Ovary (tissue), 3 donors: ENCODE measurements at regions not wholly inside any gene's neighbourhood (a gene's known extent, or its start where the extent isn't known, plus 50 kb on each side); places are given as distances from the start of the nearest gene placed in this dataset.

Experiments used
- CTCF ChIP-seq, 3 donors: fragments of 450-650 bp in 2 of 3; fragments of 200-600 bp in 1 of 3; IDR thresholded peaks; one replicate each; pipeline versions ENCODE4 v1.5.1 to v1.8.0; 2016 to 2022; ENCODE audit warnings: antibody characterized with exemption in 3 of 3, mild to moderate bottlenecking in 1 of 3
- EP300 ChIP-seq: sonication (generic); formaldehyde crosslinking; IDR thresholded peaks from one replicate; pipeline ENCODE4 v1.6.1; 2017; ENCODE audit warnings: antibody characterized with exemption
- POLR2A ChIP-seq: fragments of 450-650 bp; IDR thresholded peaks from one replicate; pipeline ENCODE4 v1.6.1; 2017; ENCODE audit warnings: antibody characterized with exemption, mild to moderate bottlenecking, moderate library complexity
- donor health status: DM: no; HTN: no; CAD: no.

DNA sequence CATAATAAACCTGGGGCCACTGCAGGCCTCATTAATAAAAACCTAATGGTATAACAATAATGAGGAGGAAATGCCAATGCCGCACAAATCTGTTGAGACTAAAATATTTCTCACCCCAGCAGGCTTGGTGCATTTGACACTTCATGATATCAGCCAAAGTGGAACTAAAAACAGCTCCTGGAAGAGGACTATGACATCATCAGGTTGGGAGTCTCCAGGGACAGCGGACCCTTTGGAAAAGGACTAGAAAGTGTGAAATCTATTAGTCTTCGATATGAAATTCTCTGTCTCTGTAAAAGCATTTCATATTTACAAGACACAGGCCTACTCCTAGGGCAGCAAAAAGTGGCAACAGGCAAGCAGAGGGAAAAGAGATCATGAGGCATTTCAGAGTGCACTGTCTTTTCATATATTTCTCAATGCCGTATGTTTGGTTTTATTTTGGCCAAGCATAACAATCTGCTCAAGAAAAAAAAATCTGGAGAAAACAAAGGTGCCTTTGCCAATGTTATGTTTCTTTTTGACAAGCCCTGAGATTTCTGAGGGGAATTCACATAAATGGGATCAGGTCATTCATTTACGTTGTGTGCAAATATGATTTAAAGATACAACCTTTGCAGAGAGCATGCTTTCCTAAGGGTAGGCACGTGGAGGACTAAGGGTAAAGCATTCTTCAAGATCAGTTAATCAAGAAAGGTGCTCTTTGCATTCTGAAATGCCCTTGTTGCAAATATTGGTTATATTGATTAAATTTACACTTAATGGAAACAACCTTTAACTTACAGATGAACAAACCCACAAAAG is 580.9 kb upstream of the TMEFF2 start:
- TF ChIP-seq POLR2A = no peak
- TF ChIP-seq CTCF (IDR thresholded peaks at IDR 0.05) = no peak
- TF ChIP-seq EP300 = no peak
